Liver (tissue), 8 donors: ENCODE measurements at regions not wholly inside any gene's neighbourhood (a gene's known extent, or its start where the extent isn't known, plus 50 kb on each side); places are given as distances from the start of the nearest gene placed in this dataset.

Experiments used
- DNase-seq: peaks from one replicate; pipeline ENCODE4 v3.0.0-alpha.2; 2017; ENCODE audit warnings: low spot score
- H3K27ac ChIP-seq, 2 donors: one replicate each; pipeline ENCODE4 v1.7.0; 2013; ENCODE audit warnings: inconsistent platforms in 2 of 2, low read length in 2 of 2, control low read depth in 1 of 2, low read depth in 1 of 2, mild to moderate bottlenecking in 1 of 2
- H3K27me3 ChIP-seq, 4 donors: one replicate each; pipeline versions ENCODE4 v1.6.1 to v1.7.0; 2013; ENCODE audit warnings: low read length in 3 of 4, inconsistent platforms in 1 of 4, mild to moderate bottlenecking in 1 of 4, moderate library complexity in 1 of 4; ENCODE audit not compliant: control insufficient read depth in 4 of 4, insufficient read depth in 4 of 4
- H3K36me3 ChIP-seq, 4 donors: one replicate each; pipeline versions ENCODE4 v1.6.1 to v1.7.0; 2013; ENCODE audit warnings: low read length in 3 of 4, mild to moderate bottlenecking in 3 of 4, low read depth in 1 of 4, moderate library complexity in 1 of 4; ENCODE audit not compliant: control insufficient read depth in 4 of 4, insufficient read depth in 3 of 4
- H3K4me1 ChIP-seq, 4 donors: one replicate each; pipeline versions ENCODE4 v1.6.1 to v1.7.0; 2013; ENCODE audit warnings: low read length in 3 of 4, mild to moderate bottlenecking in 3 of 4, moderate library complexity in 1 of 4; ENCODE audit not compliant: control insufficient read depth in 4 of 4, insufficient read depth in 4 of 4
- H3K4me3 ChIP-seq, 3 donors: one replicate each; pipeline versions ENCODE4 v1.6.1 to v1.7.0; 2013; ENCODE audit warnings: low read length in 3 of 3, control low read depth in 1 of 3, low read depth in 1 of 3, mild to moderate bottlenecking in 1 of 3
- H3K9ac ChIP-seq, 2 donors: one replicate each; pipeline ENCODE4 v1.7.0; 2013; ENCODE audit warnings: low read length in 2 of 2, mild to moderate bottlenecking in 2 of 2, moderate library complexity in 2 of 2, control low read depth in 1 of 2, low read depth in 1 of 2
- H3K9me3 ChIP-seq, 4 donors: one replicate each; pipeline versions ENCODE4 v1.6.1 to v1.7.0; 2013; ENCODE audit warnings: low read length in 3 of 4; ENCODE audit not compliant: control insufficient read depth in 4 of 4
- ATF3 ChIP-seq: IDR thresholded peaks from 2 replicates; pipeline ENCODE4 v1.6.1; 2016; ENCODE audit warnings: antibody characterized with exemption
- CTCF ChIP-seq: fragments of 150-350 bp; IDR thresholded peaks from 2 replicates; pipeline ENCODE4 v1.5.1; 2017; ENCODE audit warnings: improper control_type of control experiment, low read depth, low read length; ENCODE audit not compliant: missing input control
- EGR1 ChIP-seq, 2 donors: IDR thresholded peaks; 2 replicates each; pipeline ENCODE4 v1.6.1; 2016 to 2018; ENCODE audit warnings: antibody characterized with exemption in 2 of 2, low read depth in 2 of 2
- FOXA1 ChIP-seq: IDR thresholded peaks from 2 replicates; pipeline ENCODE4 v1.6.1; 2016; ENCODE audit warnings: antibody characterized with exemption
- FOXA2 ChIP-seq: IDR thresholded peaks from 2 replicates; pipeline ENCODE4 v1.6.1; 2016; ENCODE audit warnings: antibody characterized with exemption
- GABPA ChIP-seq, 2 donors: IDR thresholded peaks in 1 of 2; conservative IDR thresholded peaks in 1 of 2; 2 replicates each; pipeline ENCODE4 v1.6.1; 2016; ENCODE audit warnings: antibody characterized with exemption in 2 of 2, mild to moderate bottlenecking in 1 of 2, moderate library complexity in 1 of 2
- HNF4G ChIP-seq: IDR thresholded peaks from 2 replicates; pipeline ENCODE4 v1.6.1; 2016; ENCODE audit warnings: antibody characterized with exemption
- JUND ChIP-seq, 2 donors: IDR thresholded peaks; 2 replicates each; pipeline ENCODE4 v1.6.1; 2016; ENCODE audit warnings: antibody characterized with exemption in 2 of 2
- MAX ChIP-seq: IDR thresholded peaks from 2 replicates; pipeline ENCODE4 v1.6.1; 2016; ENCODE audit warnings: antibody characterized with exemption
- NR2F2 ChIP-seq: IDR thresholded peaks from 2 replicates; pipeline ENCODE4 v1.6.1; 2016; ENCODE audit warnings: antibody characterized with exemption
- RAD21 ChIP-seq, 2 donors: IDR thresholded peaks; 2 replicates each; pipeline ENCODE4 v1.6.1; 2016; ENCODE audit warnings: antibody characterized with exemption in 2 of 2, mild to moderate bottlenecking in 2 of 2
- REST ChIP-seq: IDR thresholded peaks from 2 replicates; pipeline ENCODE4 v1.6.1; 2016; ENCODE audit warnings: antibody characterized with exemption, mild to moderate bottlenecking
- SP1 ChIP-seq: IDR thresholded peaks from 2 replicates; pipeline ENCODE4 v1.6.1; 2018; ENCODE audit warnings: antibody characterized with exemption, mild to moderate bottlenecking
- TAF1 ChIP-seq: conservative IDR thresholded peaks from 2 replicates; pipeline ENCODE4 v1.6.1; 2016; ENCODE audit warnings: antibody characterized with exemption, mild to moderate bottlenecking
- YY1 ChIP-seq: IDR thresholded peaks from 2 replicates; pipeline ENCODE4 v1.6.1; 2016; ENCODE audit warnings: antibody characterized with exemption, mild to moderate bottlenecking
- WGBS: extraction: QIAGEN DNeasy Blood & Tissue Kit; methylation state at CpG from one replicate; pipeline ENCODE4 v1.1.7; 2013; 5-methylcytosine and 5-hydroxymethylcytosine counted together
- donor health status: healthy.
- donor health status: healthy.
- donor health status: healthy.
- donor health status: healthy.
- donor health status: healthy.

- H3K36me3 ChIP-seq: no peaks in the 10 kb centered on the region
- H3K9ac ChIP-seq: no peak overlapping the region
- H3K4me1 ChIP-seq: no peaks in the 10 kb centered on the region
- WGBS: 39% methylated on average over 3 of the region's 3 CpGs
- H3K27ac ChIP-seq: no peak overlapping the region
- TF ChIP-seq SP1 (no peak), FOXA2 (no peak), CTCF (no peak), MAX (no peak), FOXA1 (no peak), JUND (IDR thresholded peaks at IDR 0.05) (no peak), YY1 (no peak), GABPA (IDR thresholded peaks at IDR 0.05 in 1 of 2, conservative IDR thresholded peaks at IDR 0.05 in 1 of 2) (no peak), REST (no peak), EGR1 (IDR thresholded peaks at IDR 0.05; ENCODE audit: low read depth in 2 of 2) (no peak)
- no peaks in the 10 kb centered on the region for H3K27me3 ChIP-seq
- no peak for DNase-seq
- no peak overlapping the region for H3K4me3 ChIP-seq
- no peaks in the 10 kb centered on the region for H3K9me3 ChIP-seq
These were observed 137.0 kb upstream of the HEY2 start for GRCh38 chr6:125612345-125612846.

GRCh38 chr6:125618629-125619028 is 130.8 kb upstream of the HEY2 start:
- 62% methylated on average over 1 of the region's 1 CpG for WGBS
- H3K9me3 ChIP-seq: no peaks in the 10 kb centered on the region
- H3K27me3 ChIP-seq: no peaks in the 10 kb centered on the region
- H3K36me3 ChIP-seq: no peaks in the 10 kb centered on the region
- no peak for DNase-seq
- H3K4me1 ChIP-seq: no peaks in the 10 kb centered on the region
- H3K9ac ChIP-seq: no peak overlapping the region
- no peak for TF ChIP-seq TAF1
- TF ChIP-seq RAD21 (IDR thresholded peaks at IDR 0.05): no peak
- TF ChIP-seq NR2F2: no peak
- TF ChIP-seq YY1: no peak
- no peak for TF ChIP-seq HNF4G
- no peak for TF ChIP-seq FOXA1
- no peak for TF ChIP-seq MAX
- no peak for TF ChIP-seq CTCF
- TF ChIP-seq EGR1 (IDR thresholded peaks at IDR 0.05; ENCODE audit: low read depth in 2 of 2): no peak
- no peak for TF ChIP-seq GABPA (IDR thresholded peaks at IDR 0.05 in 1 of 2, conservative IDR thresholded peaks at IDR 0.05 in 1 of 2)
- no peak for TF ChIP-seq REST
- TF ChIP-seq FOXA2: no peak
- no peak for TF ChIP-seq JUND (IDR thresholded peaks at IDR 0.05)
- no peak for TF ChIP-seq ATF3
- TF ChIP-seq SP1: no peak
- H3K27ac ChIP-seq: no peak overlapping the region
- H3K4me3 ChIP-seq: no peak overlapping the region
